Sigmoid colon (tissue), 4 donors: ENCODE measurements at regions not wholly inside any gene's neighbourhood (a gene's known extent, or its start where the extent isn't known, plus 50 kb on each side); places are given as distances from the start of the nearest gene placed in this dataset.

Source experiments
- CTCF ChIP-seq, 4 experiments: fragments of 450-650 bp in 3 of 4; fragments of 200-600 bp in 1 of 4; IDR thresholded peaks; one replicate each; pipeline ENCODE4 v1.5.1; 2016 to 2019; ENCODE audit warnings: antibody characterized with exemption in 4 of 4, mild to moderate bottlenecking in 3 of 4, moderate library complexity in 2 of 4
- POLR2A ChIP-seq, 2 donors: fragments of 450-650 bp; IDR thresholded peaks; one replicate each; pipeline ENCODE4 v1.6.1; 2016; ENCODE audit warnings: antibody characterized with exemption in 2 of 2, mild to moderate bottlenecking in 2 of 2, moderate library complexity in 2 of 2
- POLR2AphosphoS5 ChIP-seq, 4 donors: sonication (generic); formaldehyde crosslinking; IDR thresholded peaks; one replicate each; pipeline ENCODE4 v1.6.1; 2017; ENCODE audit warnings: antibody characterized with exemption in 4 of 4

- TF ChIP-seq CTCF (IDR thresholded peaks at IDR 0.05), result no peak
- no peak for TF ChIP-seq POLR2A (IDR thresholded peaks at IDR 0.05)
- no peak for TF ChIP-seq POLR2AphosphoS5 (IDR thresholded peaks at IDR 0.05)
Observed at GRCh38 chr6:48233063-48233462, 122.1 kb upstream of the PTCHD4 start.
